ENCODE measurements at regions not wholly inside any gene's neighbourhood (a gene's known extent, or its start where the extent isn't known, plus 50 kb on each side); places are given as distances from the start of the nearest gene placed in this dataset.

DNA sequence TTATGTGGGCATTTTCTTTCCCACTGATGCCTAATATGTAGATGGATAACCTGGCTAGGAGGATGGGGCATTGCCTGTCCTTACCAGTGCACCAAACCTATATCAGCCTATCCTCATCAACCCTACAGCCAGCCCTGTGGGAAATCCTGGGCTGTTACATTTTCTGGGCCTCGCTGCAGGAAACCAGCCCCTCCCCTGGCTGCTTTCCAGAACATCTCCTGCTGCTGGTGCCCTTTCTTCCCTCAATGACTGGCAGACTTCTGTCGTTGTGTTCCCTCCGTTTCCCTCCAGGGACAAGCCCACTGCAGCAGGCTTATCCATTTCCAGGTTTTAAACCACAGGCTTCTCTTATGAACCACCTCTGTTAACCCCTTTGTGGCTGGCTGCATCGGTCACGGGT lies 486.1 kb upstream of the COBL start:
- TF ChIP-seq, protein P1, sequence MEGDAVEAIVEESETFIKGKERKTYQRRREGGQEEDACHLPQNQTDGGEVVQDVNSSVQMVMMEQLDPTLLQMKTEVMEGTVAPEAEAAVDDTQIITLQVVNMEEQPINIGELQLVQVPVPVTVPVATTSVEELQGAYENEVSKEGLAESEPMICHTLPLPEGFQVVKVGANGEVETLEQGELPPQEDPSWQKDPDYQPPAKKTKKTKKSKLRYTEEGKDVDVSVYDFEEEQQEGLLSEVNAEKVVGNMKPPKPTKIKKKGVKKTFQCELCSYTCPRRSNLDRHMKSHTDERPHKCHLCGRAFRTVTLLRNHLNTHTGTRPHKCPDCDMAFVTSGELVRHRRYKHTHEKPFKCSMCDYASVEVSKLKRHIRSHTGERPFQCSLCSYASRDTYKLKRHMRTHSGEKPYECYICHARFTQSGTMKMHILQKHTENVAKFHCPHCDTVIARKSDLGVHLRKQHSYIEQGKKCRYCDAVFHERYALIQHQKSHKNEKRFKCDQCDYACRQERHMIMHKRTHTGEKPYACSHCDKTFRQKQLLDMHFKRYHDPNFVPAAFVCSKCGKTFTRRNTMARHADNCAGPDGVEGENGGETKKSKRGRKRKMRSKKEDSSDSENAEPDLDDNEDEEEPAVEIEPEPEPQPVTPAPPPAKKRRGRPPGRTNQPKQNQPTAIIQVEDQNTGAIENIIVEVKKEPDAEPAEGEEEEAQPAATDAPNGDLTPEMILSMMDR (IDR thresholded peaks at IDR 0.05; ENCODE audit: insufficient read depth, low read depth, low read length) = no peak
- TF ChIP-seq EZH2 (IDR thresholded peaks at IDR 0.05; ENCODE audit: insufficient read depth, low read length) = no peak

All from astrocyte (in vitro differentiated cells and primary cell).